ENCODE measurements at regions not wholly inside any gene's neighbourhood (a gene's known extent, or its start where the extent isn't known, plus 50 kb on each side); places are given as distances from the start of the nearest gene placed in this dataset.

GRCh38 chr6:155717374-155717773 is 261.7 kb upstream of the NOX3 start:
- no peak overlapping the region for H3K27ac Mint-ChIP-seq (ENCODE audit: unreplicated experiment)
- H3K4me3 Mint-ChIP-seq (ENCODE audit: unreplicated experiment), result no peak overlapping the region
- no peak for TF ChIP-seq CTCF (IDR thresholded peaks at IDR 0.05)
- H3K4me1 Mint-ChIP-seq (ENCODE audit: low read depth), result no peaks in the 10 kb centered on the region
- no peaks in the 10 kb centered on the region for H3K9me3 Mint-ChIP-seq (ENCODE audit: low read depth)
- no peaks in the 10 kb centered on the region for H3K36me3 Mint-ChIP-seq (ENCODE audit: low read depth)
- H3K27me3 Mint-ChIP-seq (ENCODE audit: low read depth), result peaks cover 8% of the 10 kb centered on the region
- DNase-seq (ENCODE audit: low spot score), result no peak

GRCh38 chr6:155710704-155711103 is 255.1 kb upstream of the NOX3 start:
- H3K27me3 Mint-ChIP-seq (ENCODE audit: low read depth), result peaks cover 2% of the 10 kb centered on the region
- H3K9me3 Mint-ChIP-seq (ENCODE audit: low read depth), result peaks cover 3% of the 10 kb centered on the region
- DNase-seq (ENCODE audit: low spot score), result no peak
- H3K4me1 Mint-ChIP-seq (ENCODE audit: low read depth), result no peaks in the 10 kb centered on the region
- H3K27ac Mint-ChIP-seq (ENCODE audit: unreplicated experiment), result no peak overlapping the region
- no peak for TF ChIP-seq CTCF (IDR thresholded peaks at IDR 0.05)
- H3K4me3 Mint-ChIP-seq (ENCODE audit: unreplicated experiment), result no peak overlapping the region
- no peaks in the 10 kb centered on the region for H3K36me3 Mint-ChIP-seq (ENCODE audit: low read depth)

GRCh38 chr6:155709262-155709661 is 253.6 kb upstream of the NOX3 start:
- H3K9me3 Mint-ChIP-seq (ENCODE audit: low read depth), result peaks cover 3% of the 10 kb centered on the region
- H3K36me3 Mint-ChIP-seq (ENCODE audit: low read depth), result no peaks in the 10 kb centered on the region

GRCh38 chr6:155708100-155708499 is 252.5 kb upstream of the NOX3 start:
- peaks cover 2% of the 10 kb centered on the region for H3K27me3 Mint-ChIP-seq (ENCODE audit: low read depth)
- no peak overlapping the region for H3K27ac Mint-ChIP-seq (ENCODE audit: unreplicated experiment)
- no peak for TF ChIP-seq CTCF (IDR thresholded peaks at IDR 0.05)
- DNase-seq (ENCODE audit: low spot score), result no peak
- no peaks in the 10 kb centered on the region for H3K4me1 Mint-ChIP-seq (ENCODE audit: low read depth)
- H3K9me3 Mint-ChIP-seq (ENCODE audit: low read depth), result peaks cover 12% of the 10 kb centered on the region
- H3K36me3 Mint-ChIP-seq (ENCODE audit: low read depth), result no peaks in the 10 kb centered on the region
- no peak overlapping the region for H3K4me3 Mint-ChIP-seq (ENCODE audit: unreplicated experiment)

More at GRCh38 chr6:155709262-155709661, 253.6 kb upstream of the NOX3 start:
- no peak for DNase-seq (ENCODE audit: low spot score)
- no peaks in the 10 kb centered on the region for H3K4me1 Mint-ChIP-seq (ENCODE audit: low read depth)
- H3K27me3 Mint-ChIP-seq (ENCODE audit: low read depth), result peaks cover 2% of the 10 kb centered on the region
- H3K27ac Mint-ChIP-seq (ENCODE audit: unreplicated experiment), result no peak overlapping the region
- no peak for TF ChIP-seq CTCF (IDR thresholded peaks at IDR 0.05)
- H3K4me3 Mint-ChIP-seq (ENCODE audit: unreplicated experiment), result no peak overlapping the region

- H3K9me3 Mint-ChIP-seq (ENCODE audit: low read depth), result peaks cover 17% of the 10 kb centered on the region
- H3K27ac Mint-ChIP-seq (ENCODE audit: unreplicated experiment), result no peak overlapping the region
- no peak overlapping the region for H3K4me3 Mint-ChIP-seq (ENCODE audit: unreplicated experiment)
- H3K4me1 Mint-ChIP-seq (ENCODE audit: low read depth), result no peaks in the 10 kb centered on the region
- no peak for TF ChIP-seq CTCF (IDR thresholded peaks at IDR 0.05)
- H3K36me3 Mint-ChIP-seq (ENCODE audit: low read depth), result no peaks in the 10 kb centered on the region
- H3K27me3 Mint-ChIP-seq (ENCODE audit: low read depth), result peaks cover 8% of the 10 kb centered on the region
- no peak for DNase-seq (ENCODE audit: low spot score)
Observed at GRCh38 chr6:155706806-155707205, 251.2 kb upstream of the NOX3 start.
